ENCODE measurements at regions not wholly inside any gene's neighbourhood (a gene's known extent, or its start where the extent isn't known, plus 50 kb on each side); places are given as distances from the start of the nearest gene placed in this dataset.

GRCh38 chr15:35616498-35617271 is 70.7 kb upstream of the DPH6 start:
- DNase-seq (ENCODE audit: extremely low read depth in 1 of 4, low spot score in 3 of 4) (no peak), FAIRE-seq (no peak), ATAC-seq (no peak)
- Histone ChIP-seq H3K9me3 (replicated peaks; ENCODE audit: control insufficient read depth, insufficient read depth, low read depth, low read length) (no peaks in the 10 kb centered on the region), H3K9me1 (ENCODE audit: control insufficient read depth, insufficient read depth, low read length) (no peaks in the 10 kb centered on the region), H3K36me3 (ENCODE audit: control insufficient read depth, insufficient read depth, low read length) (no peaks in the 10 kb centered on the region), H3K27ac (ENCODE audit: extremely low read depth, low read depth, low read length) (no peak overlapping the region), H3K4me2 (ENCODE audit: insufficient read depth, low read length) (no peak overlapping the region), H3K79me2 (ENCODE audit: control insufficient read depth, insufficient read depth, low read length) (no peaks in the 10 kb centered on the region), H3K4me3 (no peak overlapping the region), H4K20me1 (replicated peaks; ENCODE audit: control insufficient read depth, insufficient read depth, low read length) (no peaks in the 10 kb centered on the region), H2AFZ (ENCODE audit: low read depth, low read length) (no peak overlapping the region), H3K9ac (ENCODE audit: insufficient read depth in 1 of 2, low read depth in 2 of 2, low read length in 2 of 2) (no peak overlapping the region), H3K27me3 (ENCODE audit: control insufficient read depth in 2 of 2, insufficient read depth in 2 of 2, low read length in 2 of 2) (no peaks in the 10 kb centered on the region), H3K4me1 (replicated peaks in 1 of 2; ENCODE audit: control insufficient read depth in 2 of 2, insufficient read depth in 2 of 2, low read length in 2 of 2) (no peaks in the 10 kb centered on the region)
- TF ChIP-seq GATA2 (CRISPR knock-in tag; IDR thresholded peaks at IDR 0.05), result no peak
- no peak for TF ChIP-seq NCOA6 (IDR thresholded peaks at IDR 0.05)
- no peak for TF ChIP-seq ZNF384 (IDR thresholded peaks at IDR 0.05; ENCODE audit: low read depth, low read length)
- no peak for TF ChIP-seq RUNX1 (IDR thresholded peaks at IDR 0.05; ENCODE audit: low read depth)
- TF ChIP-seq HNRNPH1 (optimal IDR thresholded peaks at IDR 0.05; ENCODE audit: low read depth, low read length), result no peak
- intact Hi-C loops (cut with micrococcal nuclease), result no loop called here
- POLR2A ChIA-PET, result no interaction called here
- no TSS peak for BruUV-seq (replicated peaks)
- in situ Hi-C loops (cut with MboI), result no loop called here
- 6% methylated on average over 1 of the region's 1 CpG for WGBS (ENCODE audit: insufficient coverage, low coverage, missing lambda C conversion rate)
- CTCF ChIA-PET (ENCODE audit: low intra/inter-chr PET ratio), result no interaction called here
